ENCODE measurements at regions not wholly inside any gene's neighbourhood (a gene's known extent, or its start where the extent isn't known, plus 50 kb on each side); places are given as distances from the start of the nearest gene placed in this dataset.

GRCh38 chr3:18580268-18580667 lies 155.1 kb upstream of the SATB1 start:
- no peak for TF ChIP-seq CTCF (IDR thresholded peaks at IDR 0.05)
- TF ChIP-seq POLR2A (IDR thresholded peaks at IDR 0.05) = no peak
